Mesenchymal stem cell (in vitro differentiated cells and primary cell): ENCODE measurements at regions not wholly inside any gene's neighbourhood (a gene's known extent, or its start where the extent isn't known, plus 50 kb on each side); places are given as distances from the start of the nearest gene placed in this dataset.

Source experiments
- DNase-seq: peaks from one replicate; pipeline ENCODE4 v3.0.0-alpha.2; 2013
- H2AFZ ChIP-seq: one replicate; pipeline ENCODE4 v1.6.1; 2013; ENCODE audit warnings: low read depth, mild to moderate bottlenecking, control low read depth, inconsistent platforms, low read length, moderate library complexity
- H2AK5ac ChIP-seq: 2 replicates; pipeline ENCODE4 v1.6.1; 2013; ENCODE audit warnings: low read length, moderate library complexity, mild to moderate bottlenecking, inconsistent platforms; ENCODE audit not compliant: severe bottlenecking
- H2BK120ac ChIP-seq: one replicate; pipeline ENCODE4 v1.6.1; 2013; ENCODE audit warnings: low read depth, mild to moderate bottlenecking, inconsistent platforms, low read length, moderate library complexity
- H2BK12ac ChIP-seq, 2 experiments: one replicate each; pipeline ENCODE4 v1.6.1; 2013; ENCODE audit warnings: inconsistent platforms in 2 of 2, low read length in 2 of 2, mild to moderate bottlenecking in 2 of 2, moderate library complexity in 2 of 2, control low read depth in 1 of 2
- H2BK15ac ChIP-seq: one replicate; pipeline ENCODE4 v1.6.1; 2013; ENCODE audit warnings: mild to moderate bottlenecking, low read depth, inconsistent platforms; ENCODE audit not compliant: poor library complexity, severe bottlenecking
- H2BK5ac ChIP-seq: 2 replicates; pipeline ENCODE4 v1.6.1; 2013; ENCODE audit warnings: low read depth, mild to moderate bottlenecking, low read length, control low read depth, inconsistent platforms; ENCODE audit not compliant: poor library complexity, severe bottlenecking
- H3K14ac ChIP-seq, 2 experiments: one replicate each; pipeline ENCODE4 v1.6.1; 2013; ENCODE audit warnings: inconsistent platforms in 2 of 2, low read length in 2 of 2, control low read depth in 1 of 2, mild to moderate bottlenecking in 1 of 2, moderate library complexity in 1 of 2
- H3K18ac ChIP-seq, 2 experiments: one replicate each; pipeline ENCODE4 v1.6.1; 2013; ENCODE audit warnings: inconsistent platforms in 2 of 2, low read length in 2 of 2, control low read depth in 1 of 2, low read depth in 1 of 2, mild to moderate bottlenecking in 1 of 2
- H3K23ac ChIP-seq, 2 experiments: one replicate each; pipeline ENCODE4 v1.6.1; 2013; ENCODE audit warnings: inconsistent platforms in 2 of 2, low read length in 2 of 2, mild to moderate bottlenecking in 2 of 2, moderate library complexity in 2 of 2, control low read depth in 1 of 2
- H3K27ac ChIP-seq: 2 replicates; pipeline ENCODE4 v1.5.1; 2013; ENCODE audit warnings: mild to moderate bottlenecking, moderate library complexity, low read length, control low read depth, inconsistent platforms; ENCODE audit not compliant: poor library complexity, severe bottlenecking
- H3K27me3 ChIP-seq, 2 experiments: 2 replicates each; pipeline versions ENCODE4 v1.6.1 to v1.7.0; 2013; ENCODE audit warnings: low read length in 2 of 2, mild to moderate bottlenecking in 2 of 2, moderate library complexity in 2 of 2, control low read depth in 1 of 2, inconsistent platforms in 1 of 2; ENCODE audit not compliant: control insufficient read depth in 1 of 2, insufficient read depth in 1 of 2
- H3K36me3 ChIP-seq, 2 experiments: 2 replicates each; pipeline versions ENCODE4 v1.6.1 to v1.7.0; 2013; ENCODE audit warnings: low read length in 2 of 2, control low read depth in 1 of 2, inconsistent platforms in 1 of 2, low read depth in 1 of 2, mild to moderate bottlenecking in 1 of 2; ENCODE audit not compliant: insufficient read depth in 2 of 2, control insufficient read depth in 1 of 2
- H3K4ac ChIP-seq, 2 experiments: one replicate each; pipeline ENCODE4 v1.6.1; 2013; ENCODE audit warnings: inconsistent platforms in 2 of 2, low read length in 2 of 2, mild to moderate bottlenecking in 2 of 2, moderate library complexity in 2 of 2, control low read depth in 1 of 2, low read depth in 1 of 2
- H3K4me1 ChIP-seq: 2 replicates; pipeline ENCODE4 v1.6.1; 2013; ENCODE audit warnings: low read depth, low read length, control low read depth; ENCODE audit not compliant: control insufficient read depth, insufficient read depth
- H3K4me2 ChIP-seq: 2 replicates; pipeline ENCODE4 v1.6.1; 2013; ENCODE audit warnings: low read length, mild to moderate bottlenecking, inconsistent platforms; ENCODE audit not compliant: poor library complexity, severe bottlenecking
- H3K4me3 ChIP-seq, 2 experiments: 2 replicates each; pipeline versions ENCODE4 v1.5.1 to v1.7.0; 2013; ENCODE audit warnings: low read length in 2 of 2, mild to moderate bottlenecking in 2 of 2, control low read depth in 1 of 2, low read depth in 1 of 2; ENCODE audit not compliant: insufficient read depth in 1 of 2
- H3K79me1 ChIP-seq: replicated peaks from 2 replicates; pipeline ENCODE4 v1.6.1; 2013; ENCODE audit warnings: mild to moderate bottlenecking, control low read depth, low read length, inconsistent platforms; ENCODE audit not compliant: poor library complexity, severe bottlenecking
- H3K9ac ChIP-seq: 2 replicates; pipeline ENCODE4 v1.7.0; 2013; ENCODE audit warnings: mild to moderate bottlenecking, low read length, moderate library complexity
- H3K9me3 ChIP-seq: 2 replicates; pipeline ENCODE4 v1.7.0; 2013; ENCODE audit warnings: mild to moderate bottlenecking, low read length; ENCODE audit not compliant: control insufficient read depth
- H4K8ac ChIP-seq: one replicate; pipeline ENCODE4 v1.6.1; 2013; ENCODE audit warnings: inconsistent platforms, mild to moderate bottlenecking, low read length, moderate library complexity
- H4K91ac ChIP-seq: one replicate; pipeline ENCODE4 v1.6.1; 2013; ENCODE audit warnings: mild to moderate bottlenecking, low read length, inconsistent platforms
- WGBS: methylation state at CpG from one replicate; pipeline ENCODE4 v1.1.7; 2013; ENCODE audit warnings: mixed read lengths; 5-methylcytosine and 5-hydroxymethylcytosine counted together

- DNase-seq = no peak
- 13% methylated on average over 1 of the region's 3 CpGs for WGBS
Measured at GRCh38 chr2:13109516-13109915, 392.8 kb downstream of the TRIB2 start.

GRCh38 chr2:13110825-13111224 lies 394.1 kb downstream of the TRIB2 start:
- no peak for DNase-seq
- Histone ChIP-seq H3K79me1 (no peaks in the 10 kb centered on the region), H3K23ac (no peak overlapping the region), H3K4me1 (no peaks in the 10 kb centered on the region), H3K9ac (no peak overlapping the region), H3K14ac (no peak overlapping the region), H4K91ac (no peak overlapping the region), H2BK5ac (no peak overlapping the region), H3K4ac (no peak overlapping the region), H2BK12ac (no peak overlapping the region), H3K4me3 (no peak overlapping the region), H3K27me3 (no peaks in the 10 kb centered on the region), H3K27ac (no peak overlapping the region), H2BK120ac (no peak overlapping the region), H3K9me3 (no peaks in the 10 kb centered on the region), H3K18ac (no peak overlapping the region), H2AFZ (no peak overlapping the region), H4K8ac (no peak overlapping the region), H2BK15ac (no peak overlapping the region), H3K36me3 (no peaks in the 10 kb centered on the region), H2AK5ac (no peak overlapping the region), H3K4me2 (no peak overlapping the region)
- WGBS = 47% methylated on average over 3 of the region's 3 CpGs

More at GRCh38 chr2:13109516-13109915, 392.8 kb downstream of the TRIB2 start:
- H3K9me3 ChIP-seq = no peaks in the 10 kb centered on the region
- no peaks in the 10 kb centered on the region for H3K4me1 ChIP-seq
- no peak overlapping the region for H2AK5ac ChIP-seq
- no peak overlapping the region for H2BK5ac ChIP-seq
- no peak overlapping the region for H4K8ac ChIP-seq
- H2BK15ac ChIP-seq = no peak overlapping the region
- no peaks in the 10 kb centered on the region for H3K36me3 ChIP-seq
- no peak overlapping the region for H3K18ac ChIP-seq
- H3K14ac ChIP-seq = no peak overlapping the region
- H4K91ac ChIP-seq = no peak overlapping the region
- H2BK12ac ChIP-seq = no peak overlapping the region
- H2AFZ ChIP-seq = no peak overlapping the region
- no peaks in the 10 kb centered on the region for H3K79me1 ChIP-seq
- no peak overlapping the region for H3K4me3 ChIP-seq
- H3K9ac ChIP-seq = no peak overlapping the region
- H2BK120ac ChIP-seq = no peak overlapping the region
- H3K4me2 ChIP-seq = no peak overlapping the region
- no peak overlapping the region for H3K23ac ChIP-seq
- no peak overlapping the region for H3K4ac ChIP-seq
- H3K27ac ChIP-seq = no peak overlapping the region
- H3K27me3 ChIP-seq = no peaks in the 10 kb centered on the region

GRCh38 chr2:13113002-13113401 lies 396.3 kb downstream of the TRIB2 start:
- H3K23ac ChIP-seq = no peak overlapping the region
- no peak overlapping the region for H3K18ac ChIP-seq
- no peak overlapping the region for H3K14ac ChIP-seq
- H2BK15ac ChIP-seq = no peak overlapping the region
- no peaks in the 10 kb centered on the region for H3K36me3 ChIP-seq
- 77% methylated on average over 3 of the region's 4 CpGs for WGBS
- H2BK12ac ChIP-seq = no peak overlapping the region
- no peak overlapping the region for H4K8ac ChIP-seq
- no peak overlapping the region for H4K91ac ChIP-seq
- H3K4me2 ChIP-seq = no peak overlapping the region
- no peaks in the 10 kb centered on the region for H3K79me1 ChIP-seq
- H2AK5ac ChIP-seq = no peak overlapping the region
- no peak overlapping the region for H2BK5ac ChIP-seq
- H3K9ac ChIP-seq = no peak overlapping the region
- no peaks in the 10 kb centered on the region for H3K9me3 ChIP-seq
- no peaks in the 10 kb centered on the region for H3K4me1 ChIP-seq
- H2AFZ ChIP-seq = no peak overlapping the region
- H3K27me3 ChIP-seq = no peaks in the 10 kb centered on the region
- H3K27ac ChIP-seq = no peak overlapping the region
- H2BK120ac ChIP-seq = no peak overlapping the region
- no peak overlapping the region for H3K4ac ChIP-seq
- no peak for DNase-seq
- H3K4me3 ChIP-seq = no peak overlapping the region

- no peaks in the 10 kb centered on the region for H3K36me3 ChIP-seq
- H2BK12ac ChIP-seq = no peak overlapping the region
- WGBS = 19% methylated on average over 1 of the region's 1 CpG
- no peak overlapping the region for H3K14ac ChIP-seq
- no peak overlapping the region for H3K23ac ChIP-seq
- no peak overlapping the region for H3K9ac ChIP-seq
- no peaks in the 10 kb centered on the region for H3K27me3 ChIP-seq
- H4K91ac ChIP-seq = no peak overlapping the region
- no peak overlapping the region for H2BK15ac ChIP-seq
- H2AK5ac ChIP-seq = no peak overlapping the region
- no peak overlapping the region for H3K27ac ChIP-seq
- no peak overlapping the region for H4K8ac ChIP-seq
- no peak overlapping the region for H3K4me2 ChIP-seq
- no peak overlapping the region for H3K4ac ChIP-seq
- H3K4me1 ChIP-seq = no peaks in the 10 kb centered on the region
- H2AFZ ChIP-seq = no peak overlapping the region
- no peaks in the 10 kb centered on the region for H3K79me1 ChIP-seq
- no peak overlapping the region for H3K18ac ChIP-seq
- H3K4me3 ChIP-seq = no peak overlapping the region
- no peak overlapping the region for H2BK5ac ChIP-seq
- H3K9me3 ChIP-seq = no peaks in the 10 kb centered on the region
- peak; percentile 30 for DNase-seq
- H2BK120ac ChIP-seq = no peak overlapping the region
Measured at GRCh38 chr2:13114391-13114790, 397.7 kb downstream of the TRIB2 start.
